ENCODE measurements at regions not wholly inside any gene's neighbourhood (a gene's known extent, or its start where the extent isn't known, plus 50 kb on each side); places are given as distances from the start of the nearest gene placed in this dataset.

GRCh38 chr2:4486971-4487370, 783.6 kb downstream of the DCDC2C start:
- no peak for TF ChIP-seq CTCF (IDR thresholded peaks at IDR 0.05; ENCODE audit: borderline replicate concordance, extremely low read depth, low read length, poor library complexity, severe bottlenecking)
- no peak for TF ChIP-seq EZH2 (IDR thresholded peaks at IDR 0.05; ENCODE audit: borderline replicate concordance, low read depth, low read length, severe bottlenecking)

Measured in DND-41 (cell line).